SK-N-MC (cell line): ENCODE measurements at regions not wholly inside any gene's neighbourhood (a gene's known extent, or its start where the extent isn't known, plus 50 kb on each side); places are given as distances from the start of the nearest gene placed in this dataset.

Experiments
- EZH2 ChIP-seq: fragments of 200-600 bp; sonication (generic); IDR thresholded peaks from one replicate; pipeline ENCODE4 v1.6.1; 2017; ENCODE audit warnings: antibody characterized with exemption
- POLR2AphosphoS5 ChIP-seq: IDR thresholded peaks from 2 replicates; pipeline ENCODE4 v1.6.1; 2012; ENCODE audit warnings: mild to moderate bottlenecking, low read depth, low read length, borderline replicate concordance

- TF ChIP-seq EZH2 (no peak), POLR2AphosphoS5 (no peak)
Observed at GRCh38 chr6:74631564-74631963, 574.3 kb downstream of the COL12A1 start.
